ENCODE measurements at regions not wholly inside any gene's neighbourhood (a gene's known extent, or its start where the extent isn't known, plus 50 kb on each side); places are given as distances from the start of the nearest gene placed in this dataset.
"Not testable (repeated sequence)": the region's sequence is repeated elsewhere in the genome, so short reads cannot be mapped to it uniquely, and the experiment has no call there.

DNA sequence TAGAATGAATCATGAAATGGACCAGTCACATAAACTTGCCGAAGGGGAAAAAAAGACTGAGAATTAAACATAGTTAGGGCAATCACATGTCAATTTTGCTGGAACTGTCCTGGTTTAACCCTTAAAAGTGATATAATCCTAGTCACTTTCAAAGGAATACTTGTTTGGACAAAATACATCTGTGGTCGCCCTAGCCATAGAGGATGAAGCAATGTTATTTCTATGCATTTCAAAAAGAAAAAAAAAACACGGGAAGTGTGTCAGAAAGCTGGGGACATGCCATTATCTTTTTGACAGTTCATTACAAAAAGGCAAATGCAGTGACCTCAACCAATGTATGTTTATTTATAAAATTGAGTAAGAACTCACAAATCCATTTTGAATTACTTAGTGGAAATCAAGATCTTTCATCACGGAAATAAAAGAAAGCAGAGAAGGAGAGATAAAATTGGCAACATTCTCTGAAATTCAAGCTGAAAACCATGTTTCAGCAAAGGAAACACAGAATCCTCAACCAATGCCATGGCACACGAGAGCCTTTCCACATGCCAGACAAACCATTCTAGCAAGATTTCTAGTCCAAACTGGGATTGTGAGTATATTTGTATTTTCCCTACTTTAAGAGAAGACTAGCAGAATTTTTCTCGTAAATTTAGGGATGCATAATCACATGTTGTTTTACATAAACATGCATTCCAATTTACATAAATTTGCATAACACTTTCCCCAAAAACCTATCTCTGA, 854.3 kb upstream of the ACVR2A start:
- DNase-seq: no peak

DNA sequence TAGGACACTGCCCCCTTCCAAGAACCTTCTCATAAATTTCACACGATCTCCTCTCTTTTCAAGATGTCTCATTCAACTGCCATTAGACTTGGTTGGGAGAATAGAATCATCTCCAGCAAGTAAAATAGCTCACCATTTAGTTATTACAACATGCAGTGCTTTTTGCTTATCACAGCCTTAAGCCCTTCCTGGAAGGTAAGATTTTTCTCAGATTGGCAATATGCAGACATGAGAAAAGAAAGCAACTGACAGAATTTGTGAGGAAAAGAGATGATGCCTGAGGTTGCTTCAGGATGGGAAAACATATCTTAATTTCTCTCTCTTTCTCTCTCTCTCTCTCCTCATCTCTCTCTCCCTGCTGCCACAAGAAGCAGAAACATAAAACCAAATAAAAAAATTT, 855.1 kb upstream of the ACVR2A start:
- no peak for DNase-seq

DNA sequence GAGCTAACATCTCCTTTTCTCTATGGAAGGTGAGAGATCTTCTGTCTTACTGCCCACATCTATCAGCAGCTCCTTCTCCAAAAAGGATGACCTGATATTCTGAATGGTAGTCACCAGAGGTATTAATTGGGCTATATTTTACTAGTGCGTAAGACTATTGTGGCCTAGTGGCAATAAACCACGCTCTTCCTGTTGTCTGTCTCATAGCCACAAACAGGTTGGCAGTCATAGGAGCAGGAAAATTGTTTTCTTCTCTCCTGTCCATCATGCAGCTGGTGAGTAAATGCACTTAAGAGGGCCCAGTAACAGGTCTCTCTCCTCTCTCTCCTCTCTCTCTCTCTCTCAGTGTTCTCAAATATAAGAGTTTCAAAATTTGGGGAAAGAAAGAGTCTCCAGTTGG, 856.8 kb upstream of the ACVR2A start:
- DNase-seq: no peak

DNA sequence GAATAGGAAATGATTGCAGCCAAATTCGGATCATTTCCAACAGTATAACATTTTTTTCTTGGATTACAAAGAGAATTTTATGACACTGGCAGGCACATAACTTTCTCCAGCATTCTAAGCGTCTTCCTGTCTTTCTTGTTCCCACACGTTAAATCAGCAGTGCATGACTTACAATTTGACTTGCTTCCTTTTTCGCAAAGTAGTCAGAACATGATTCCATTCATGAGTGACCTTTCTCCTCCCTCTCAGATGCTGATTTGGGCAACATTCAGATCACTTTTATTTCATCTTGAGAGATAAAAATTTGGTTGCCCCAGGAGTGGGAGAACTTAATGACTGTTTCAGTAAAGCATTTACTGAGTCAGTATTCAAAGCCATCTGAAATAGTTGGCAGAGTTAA, 858.7 kb upstream of the ACVR2A start:
- DNase-seq: no peak

DNA sequence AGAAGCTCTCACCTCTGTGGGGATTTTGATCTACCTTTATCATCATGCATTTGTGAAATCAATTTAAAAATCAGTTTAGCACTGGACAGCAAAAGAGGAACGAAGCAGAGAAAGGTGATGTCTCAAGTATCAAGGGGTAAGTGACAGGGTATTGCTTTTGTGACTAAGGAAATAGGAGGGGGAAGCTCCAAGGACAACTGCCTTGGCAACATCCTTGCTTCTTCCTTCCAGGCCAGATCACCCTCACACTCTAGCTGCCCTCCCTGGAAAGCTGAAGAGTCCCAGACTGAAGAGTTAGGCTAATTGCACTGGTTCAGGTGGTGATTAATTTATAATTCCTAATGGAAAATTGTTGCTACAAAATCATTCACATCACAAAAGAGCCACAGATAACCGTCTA, 859.1 kb upstream of the ACVR2A start:
- no peak for DNase-seq

DNA sequence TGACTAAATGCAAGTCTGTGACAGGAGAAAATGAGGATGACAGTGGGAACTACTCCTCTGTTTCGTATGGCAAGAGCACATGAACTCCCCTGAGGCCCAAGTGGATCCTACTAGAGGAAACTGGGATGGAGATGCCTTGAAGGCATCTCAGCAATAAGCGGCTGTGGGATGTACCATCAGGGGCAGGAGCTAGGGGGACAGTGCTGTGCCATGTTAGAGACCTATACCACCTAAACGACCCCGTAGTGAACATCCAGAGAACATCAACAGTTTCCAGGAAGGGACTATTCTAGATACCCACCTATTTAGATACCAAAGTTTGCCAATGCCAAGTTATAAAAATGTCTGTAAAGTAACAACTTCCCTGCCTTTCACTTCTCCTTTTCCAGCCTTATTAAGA, 860.8 kb upstream of the ACVR2A start:
- DNase-seq: no peak

DNA sequence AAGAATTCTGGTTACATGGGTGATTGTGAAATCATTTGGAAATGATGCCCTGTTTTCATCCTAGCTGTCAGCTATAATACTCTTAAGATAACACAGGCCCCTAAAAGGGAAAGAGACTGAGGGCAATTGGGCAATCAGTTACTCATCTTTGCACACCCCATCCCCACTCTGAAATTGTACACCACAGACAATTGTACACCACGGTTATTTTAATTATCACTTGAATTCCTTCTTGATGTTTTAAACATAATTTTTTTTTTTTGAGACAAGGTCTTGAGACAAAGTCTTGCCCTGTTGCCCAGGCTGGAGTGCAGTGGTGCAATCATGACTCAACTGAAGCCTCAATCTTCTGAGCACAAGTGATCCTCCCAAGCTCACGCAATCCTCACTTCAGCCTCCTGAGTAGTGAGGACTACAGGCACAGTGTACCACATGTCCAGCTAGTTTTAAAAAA, 862.4 kb upstream of the ACVR2A start:
- no peak for DNase-seq

DNA sequence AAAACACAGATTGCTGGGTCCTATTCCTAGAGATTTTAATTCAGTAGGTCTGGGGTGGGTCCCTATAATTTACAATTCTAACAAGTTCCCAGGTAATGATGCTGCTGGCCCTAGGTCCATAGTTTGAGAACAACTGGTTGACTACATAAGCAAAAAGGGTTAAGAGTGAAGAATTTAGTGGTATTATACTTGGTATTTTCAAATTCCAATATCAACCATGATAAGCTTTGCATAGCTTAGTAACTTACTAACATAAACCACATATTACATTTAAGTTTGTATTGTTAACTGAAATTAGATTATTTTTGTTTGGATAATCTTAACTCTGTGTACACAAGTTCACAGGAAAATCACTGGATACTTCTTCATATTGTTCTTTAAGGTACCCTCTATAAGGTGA, 862.9 kb upstream of the ACVR2A start:
- no peak for DNase-seq

DNA sequence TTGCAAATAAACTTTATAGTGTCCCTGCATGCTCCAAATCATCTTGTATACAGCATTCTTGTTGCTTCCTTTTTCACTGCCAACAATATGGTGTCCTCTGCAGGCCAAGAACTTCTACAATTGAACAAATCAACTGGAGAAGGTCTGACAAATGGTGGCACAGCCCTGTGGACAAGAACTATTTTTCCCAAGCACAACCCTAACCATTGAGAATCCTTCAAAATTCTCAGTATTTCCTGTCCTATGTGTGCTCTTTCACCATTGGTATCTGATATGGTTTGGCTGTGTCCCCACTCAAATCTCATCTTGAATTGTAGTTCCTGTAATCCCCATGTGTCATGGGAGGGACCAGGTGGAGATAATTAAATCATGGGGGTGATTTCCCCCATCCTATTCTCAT, 865.1 kb upstream of the ACVR2A start:
- no peak for DNase-seq

DNA sequence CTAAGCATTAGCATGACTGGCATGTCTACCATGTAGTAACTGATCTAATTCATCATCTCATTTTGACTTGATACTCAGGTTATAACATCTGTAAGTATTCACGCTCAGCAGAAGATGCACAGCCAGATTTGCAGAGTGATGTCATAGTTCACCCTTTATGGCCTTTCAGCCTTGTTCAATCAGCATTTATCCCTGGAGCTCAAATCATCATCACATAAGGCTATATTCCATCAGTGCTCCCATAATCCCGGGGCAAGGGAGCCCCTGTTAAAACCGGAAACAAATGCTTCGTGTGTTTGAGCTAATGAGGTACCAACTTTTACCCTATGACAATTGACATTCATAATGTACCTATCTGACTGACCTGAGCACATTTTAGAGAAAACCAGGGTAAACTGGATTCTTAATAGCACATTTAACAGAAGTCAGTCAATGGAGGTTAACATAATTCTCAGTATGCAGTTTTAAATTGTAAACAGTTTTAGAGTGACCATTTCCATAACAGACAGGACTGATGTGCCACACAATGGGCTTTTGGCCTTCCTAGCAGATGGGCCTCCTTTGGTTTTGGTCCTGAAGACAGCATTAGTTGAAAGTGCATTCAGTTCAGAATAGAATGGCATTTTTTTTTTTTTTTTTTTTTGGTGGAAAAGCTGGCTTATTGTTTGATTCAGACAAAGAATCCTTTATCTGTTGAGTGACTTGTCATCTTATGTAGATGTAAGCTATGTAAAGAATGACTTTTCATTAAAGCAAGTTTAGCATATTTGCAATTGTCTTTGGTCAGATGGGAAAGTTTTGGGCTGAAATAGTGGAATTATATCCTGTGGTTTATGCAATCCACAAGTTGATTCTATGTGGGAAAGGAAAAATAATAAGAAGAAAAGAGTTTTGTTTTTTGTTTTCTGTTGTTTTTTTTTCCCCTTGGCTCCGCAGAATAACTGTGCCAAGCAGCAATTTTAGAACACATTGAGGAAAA, 866.0 kb upstream of the ACVR2A start:
- DNase-seq: no peak

DNA sequence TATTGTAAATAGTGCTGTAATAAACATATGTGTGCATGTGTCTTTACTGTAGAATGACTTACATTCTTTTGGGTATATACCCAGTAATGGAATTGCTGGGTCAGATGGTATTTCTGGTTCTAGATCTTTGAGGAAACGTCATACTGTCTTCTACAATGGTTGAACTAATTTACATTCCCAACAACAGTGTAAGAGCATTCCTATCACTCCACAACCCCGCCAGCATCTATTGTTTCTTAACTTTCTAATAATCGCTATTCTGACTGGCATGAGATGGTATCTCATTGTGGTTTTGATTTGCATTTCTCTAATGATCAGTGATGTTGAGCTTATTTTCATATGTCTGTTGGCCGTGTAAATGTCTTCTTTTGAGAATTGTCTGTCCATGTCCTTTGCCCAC, 873.8 kb upstream of the ACVR2A start:
- DNase-seq: not testable (repeated sequence)

DNA sequence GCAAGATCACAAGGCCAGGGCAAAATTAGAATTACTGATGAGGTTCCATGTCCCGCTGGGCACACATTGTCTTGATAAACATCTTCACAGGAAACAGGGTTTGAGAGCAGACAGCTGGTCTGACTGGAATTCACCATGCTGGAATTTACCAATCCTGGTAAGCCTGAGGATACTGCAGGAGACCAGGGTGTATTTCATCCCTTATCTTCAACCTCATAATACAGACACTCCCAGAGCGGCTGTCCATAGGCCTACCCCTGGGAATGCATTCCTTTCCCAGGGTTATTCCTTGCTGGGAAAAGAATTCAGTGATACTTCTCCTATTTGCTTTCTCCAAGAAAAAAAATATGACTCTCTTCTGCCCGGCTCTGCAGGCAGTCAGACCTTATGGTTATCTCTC, 875.1 kb upstream of the ACVR2A start:
- DNase-seq: not testable (repeated sequence)

DNA sequence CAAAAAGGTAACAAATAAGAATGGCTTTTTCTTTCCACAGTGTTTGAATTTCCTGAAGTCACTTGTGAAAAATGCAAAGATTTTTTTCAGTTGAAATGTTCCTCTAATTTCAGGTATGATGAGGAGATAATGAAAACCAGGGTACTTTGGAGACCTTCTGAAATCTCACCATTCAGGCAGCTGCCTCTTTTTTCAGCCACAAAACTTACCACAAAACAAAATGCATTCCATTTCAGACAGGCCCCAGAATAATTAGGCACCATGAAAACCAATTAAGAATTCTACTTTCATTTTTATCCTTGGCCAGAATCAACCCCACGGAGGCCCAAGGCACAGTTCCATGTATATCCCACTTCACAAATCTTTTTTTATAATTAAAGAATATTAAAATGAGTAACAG, 880.3 kb upstream of the ACVR2A start:
- no peak for DNase-seq

DNA sequence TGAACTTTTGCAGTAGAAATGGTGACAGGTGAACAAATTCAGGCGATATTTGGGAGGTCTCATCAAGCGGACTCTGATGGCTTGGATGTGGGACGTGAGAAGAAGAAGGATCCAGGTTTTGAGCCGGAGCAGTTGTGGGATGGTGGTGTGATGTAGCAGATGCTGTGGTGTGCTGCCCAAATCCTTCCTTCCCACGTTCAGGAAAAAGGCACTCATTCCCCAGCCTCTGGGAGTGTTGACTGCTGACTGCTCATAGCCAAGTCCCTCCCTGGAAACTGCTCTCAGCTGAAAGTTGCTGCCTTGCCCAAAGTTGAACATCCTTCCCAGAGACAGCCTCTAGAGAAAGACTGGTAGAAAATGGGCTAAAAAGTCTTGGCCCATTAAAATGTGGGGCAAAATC, 890.3 kb upstream of the ACVR2A start:
- DNase-seq: no peak

DNA sequence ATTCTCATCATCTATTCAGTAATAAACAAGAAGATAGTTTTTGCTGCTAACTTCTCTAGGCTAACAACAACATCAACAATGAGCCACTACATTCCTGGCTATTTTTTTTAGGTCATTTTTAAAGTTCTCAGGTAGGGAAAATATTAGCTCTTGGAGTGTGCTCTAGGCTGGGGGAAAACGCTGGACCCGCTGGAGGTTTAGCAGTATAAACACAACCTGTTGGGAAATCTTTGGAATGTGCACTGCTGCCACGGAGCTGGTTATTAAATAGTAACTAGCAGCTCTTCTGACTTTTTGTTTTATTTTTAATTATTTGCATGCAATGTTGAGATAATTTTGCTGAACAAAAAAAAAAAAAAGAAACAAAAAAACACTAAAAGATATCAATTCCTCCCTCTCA, 892.1 kb upstream of the ACVR2A start:
- no peak for DNase-seq

DNA sequence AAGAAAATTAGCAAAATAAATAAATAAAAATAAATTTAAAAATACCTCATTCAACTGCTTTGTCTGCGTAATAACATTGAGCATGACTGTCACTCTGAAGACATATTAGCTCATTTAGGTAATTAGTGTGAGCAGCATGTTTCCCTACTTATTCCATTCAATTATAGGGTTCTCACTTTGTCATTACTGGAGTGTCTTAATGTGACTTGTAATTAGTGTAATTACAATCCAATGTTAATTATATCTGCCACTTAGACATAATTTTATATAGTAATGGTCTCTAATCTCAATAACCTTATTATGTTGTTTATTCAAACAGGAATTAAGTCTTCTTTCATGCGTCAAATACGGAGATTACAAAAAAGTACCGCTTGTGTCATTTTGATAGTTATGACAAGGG, 893.9 kb upstream of the ACVR2A start:
- DNase-seq: no peak

DNA sequence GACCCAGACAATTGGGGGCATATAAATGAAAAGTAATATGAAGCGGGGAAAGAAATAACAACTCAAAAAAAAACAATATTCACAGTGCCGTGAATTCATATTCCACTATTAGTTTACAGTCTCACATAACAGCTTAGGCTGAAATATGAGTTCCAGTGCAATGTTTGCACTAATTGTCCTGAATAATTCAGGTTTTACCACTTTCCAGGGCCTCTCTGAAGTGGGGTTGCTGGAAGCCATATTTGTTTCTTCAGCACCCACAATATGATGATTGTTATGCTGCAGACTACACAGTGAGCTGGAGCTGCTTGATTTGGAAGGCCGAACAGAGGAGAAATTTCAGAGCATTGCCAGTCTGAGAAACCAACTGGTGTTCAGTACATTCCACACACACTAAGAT, 894.5 kb upstream of the ACVR2A start:
- DNase-seq: no peak

DNA sequence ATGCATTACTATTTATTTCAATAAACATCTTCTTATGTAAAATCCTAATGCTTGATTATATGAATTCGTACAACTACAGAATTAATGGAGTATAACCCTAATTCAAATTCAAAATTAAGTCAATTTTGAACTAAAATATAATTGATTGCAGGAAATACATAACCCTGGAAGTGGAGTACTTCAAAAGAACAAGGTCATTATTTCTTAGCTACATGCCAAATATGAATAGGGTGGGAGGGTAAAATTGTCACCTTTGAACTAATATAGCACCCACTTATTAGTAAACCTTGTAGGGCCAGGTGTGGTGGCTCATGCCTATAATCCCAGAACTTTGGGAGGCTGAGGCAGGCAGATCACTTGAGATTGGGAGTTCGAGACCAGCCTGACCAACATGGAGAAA, 895.4 kb upstream of the ACVR2A start:
- DNase-seq: no peak

DNA sequence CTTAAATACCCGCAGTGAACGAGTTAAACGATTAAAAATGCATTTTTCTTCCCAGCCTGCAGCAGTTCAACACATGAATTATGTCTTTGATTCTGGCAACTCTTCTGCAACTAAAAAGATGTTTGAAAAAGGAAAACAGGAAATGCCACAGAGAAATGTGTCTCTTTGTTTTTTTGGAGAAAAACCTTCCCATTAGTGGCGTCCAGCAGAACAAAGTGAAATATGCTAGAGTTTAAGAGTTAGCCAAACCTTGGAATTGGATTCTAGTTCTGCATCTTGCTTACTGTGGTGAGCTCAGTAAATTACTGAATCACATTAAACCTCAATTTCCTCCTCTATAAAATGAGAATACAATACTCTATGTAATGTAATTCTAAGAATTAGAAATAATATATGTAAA, 900.2 kb upstream of the ACVR2A start:
- DNase-seq: no peak

DNA sequence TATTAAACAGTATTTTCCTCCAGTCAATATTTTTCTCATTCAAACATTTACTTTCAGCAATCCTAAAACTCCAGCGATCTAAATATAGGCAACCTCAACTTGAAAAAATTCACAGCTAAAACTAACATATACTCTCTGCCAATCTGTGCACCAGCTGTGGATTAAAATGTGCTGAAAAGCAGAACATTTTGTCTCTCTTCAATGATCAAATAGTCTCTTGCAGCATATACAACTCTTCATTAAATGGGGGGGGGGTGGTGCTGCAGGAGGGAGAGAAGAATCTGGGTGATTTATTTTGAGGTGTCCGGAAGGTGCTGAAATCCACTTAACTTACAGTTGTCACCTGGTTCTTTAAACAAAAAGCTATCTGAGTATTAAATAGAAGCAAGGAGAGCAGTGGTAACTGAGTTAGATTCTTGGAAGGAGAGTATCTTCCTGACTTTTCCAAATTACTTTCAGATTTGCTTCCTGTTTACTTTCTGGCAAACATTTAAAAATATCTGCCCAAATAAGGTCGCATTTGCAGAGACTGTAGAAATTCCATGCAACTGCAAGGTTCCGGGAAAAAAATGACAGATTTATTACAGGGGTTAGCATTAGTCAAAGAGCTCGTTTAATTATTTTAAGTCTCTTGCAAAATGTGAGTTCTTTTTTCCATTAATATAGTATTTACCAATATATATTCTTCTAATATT, 904.7 kb upstream of the ACVR2A start:
- DNase-seq: no peak

DNA sequence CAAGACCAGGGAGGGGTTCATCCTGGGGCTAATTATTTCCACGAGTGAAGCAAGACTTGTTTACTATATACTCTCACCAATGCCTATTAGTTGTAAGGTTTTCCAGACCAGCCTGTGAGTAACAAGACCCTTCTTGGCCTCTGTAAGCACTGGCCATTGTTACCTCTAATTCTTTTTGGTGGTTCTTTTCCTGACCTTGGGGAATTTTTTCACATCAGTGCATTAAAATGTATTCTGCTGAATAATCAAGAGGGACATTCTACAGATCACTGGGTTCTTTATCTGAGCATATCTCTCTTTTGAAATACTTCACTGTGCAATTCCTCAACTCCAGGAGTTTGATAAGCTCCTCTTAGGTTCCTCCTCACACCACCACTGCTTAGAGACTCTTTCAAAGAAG, 909.9 kb upstream of the ACVR2A start:
- DNase-seq: no peak

DNA sequence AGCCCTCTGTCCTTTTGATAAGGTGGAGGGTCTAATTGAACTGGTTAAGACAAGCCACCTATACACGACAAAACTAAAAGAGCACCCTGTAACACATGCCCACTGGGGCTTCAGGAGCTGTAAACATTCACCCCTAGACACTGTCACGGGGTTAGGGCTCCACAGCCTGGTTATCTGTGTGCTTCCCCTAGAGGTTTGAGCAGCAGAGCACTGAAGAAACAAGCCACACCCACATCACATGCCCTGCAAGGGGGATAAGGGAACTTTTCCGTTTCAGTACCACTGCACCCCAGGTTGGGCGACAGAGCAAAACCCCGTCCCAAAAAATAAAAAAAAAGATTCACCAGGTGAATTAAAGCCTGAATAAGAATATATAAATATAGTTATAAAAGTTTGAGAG, 913.7 kb upstream of the ACVR2A start:
- no peak for DNase-seq

DNA sequence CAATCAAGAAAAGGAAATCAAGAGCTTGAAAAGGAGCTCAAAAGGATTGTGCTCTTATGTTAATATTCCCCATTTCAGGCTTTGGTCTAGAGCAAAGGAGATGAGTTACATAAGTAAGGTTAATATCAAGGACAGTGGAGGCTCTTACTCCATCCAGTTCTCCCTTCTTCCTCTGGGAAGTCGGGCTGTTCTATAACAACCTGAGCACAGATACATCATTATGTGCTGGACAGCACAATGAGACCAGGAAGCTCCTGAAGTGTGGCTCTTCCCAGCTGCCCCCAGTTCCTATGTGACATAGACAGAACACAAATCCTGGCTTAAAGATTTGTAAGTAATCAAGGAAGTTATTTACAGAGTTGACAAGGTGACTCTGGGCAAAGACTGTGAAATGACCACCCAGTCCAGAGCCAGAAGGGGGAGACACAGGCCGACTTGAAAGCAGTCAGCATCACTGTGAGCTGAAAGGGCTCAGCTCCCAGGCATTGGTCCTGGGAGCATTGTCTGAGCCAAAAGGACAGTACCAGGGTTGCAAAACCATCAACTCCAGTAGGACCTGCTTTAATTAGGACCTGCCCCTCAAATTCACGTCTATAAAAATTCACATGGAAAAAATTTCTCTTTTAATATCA, 917.6 kb upstream of the ACVR2A start:
- peak in 1 of 2 donors; percentile 1 for DNase-seq
